RCC 7860 (cell line): ENCODE measurements at regions not wholly inside any gene's neighbourhood (a gene's known extent, or its start where the extent isn't known, plus 50 kb on each side); places are given as distances from the start of the nearest gene placed in this dataset.

Experiments used
- DNase-seq: peaks from one replicate; pipeline ENCODE4 v3.0.0-alpha.2; 2015; ENCODE audit warnings: low spot score
- FAIRE-seq: peaks from 2 replicates; lab custom pipeline; 2012; peaks lifted over from hg19 to GRCh38; lab: Jason Lieb, UNC

- DNase-seq (no peak), FAIRE-seq (no peak)
Observed at GRCh38 chr17:77881545-77881944, 77.0 kb upstream of the TNRC6C start.

GRCh38 chr17:77882040-77882439 is 76.5 kb upstream of the TNRC6C start:
- no peak for FAIRE-seq
- DNase-seq = no peak

- DNase-seq = no peak
- no peak for FAIRE-seq
Observed at GRCh38 chr17:77882481-77883212, 75.9 kb upstream of the TNRC6C start.

- no peak for FAIRE-seq
Observed at GRCh38 chr17:77883213-77883650, 75.3 kb upstream of the TNRC6C start.

GRCh38 chr17:77884019-77884418 is 74.5 kb upstream of the TNRC6C start:
- no peak for DNase-seq

More at GRCh38 chr17:77883213-77883650, 75.3 kb upstream of the TNRC6C start:
- no peak for DNase-seq

GRCh38 chr17:77884967-77885641 is 73.4 kb upstream of the TNRC6C start:
- DNase-seq (no peak), FAIRE-seq (no peak)

More at GRCh38 chr17:77884019-77884418, 74.5 kb upstream of the TNRC6C start:
- FAIRE-seq = no peak

- DNase-seq (no peak), FAIRE-seq (no peak)
Observed at GRCh38 chr17:77885678-77886386, 72.7 kb upstream of the TNRC6C start.

- DNase-seq (no peak), FAIRE-seq (no peak)
Observed at GRCh38 chr17:77886387-77886728, 72.1 kb upstream of the TNRC6C start.

- no peak for DNase-seq
- no peak for FAIRE-seq
Observed at GRCh38 chr17:77887110-77887463, 71.4 kb upstream of the TNRC6C start.

GRCh38 chr17:77887464-77888241 is 70.8 kb upstream of the TNRC6C start:
- FAIRE-seq = no peak
- DNase-seq = no peak

GRCh38 chr17:77888242-77889134 is 70.0 kb upstream of the TNRC6C start:
- DNase-seq (no peak), FAIRE-seq (no peak)

- DNase-seq (no peak), FAIRE-seq (no peak)
Observed at GRCh38 chr17:77889135-77889505, 69.4 kb upstream of the TNRC6C start.

GRCh38 chr17:77889866-77890760 is 68.4 kb upstream of the TNRC6C start:
- FAIRE-seq (no peak), DNase-seq (no peak)

GRCh38 chr17:77890771-77891170 is 67.7 kb upstream of the TNRC6C start:
- FAIRE-seq (no peak), DNase-seq (no peak)

- FAIRE-seq (no peak), DNase-seq (no peak)
Observed at GRCh38 chr17:77891602-77892001, 66.9 kb upstream of the TNRC6C start.

GRCh38 chr17:77892031-77892430 is 66.5 kb upstream of the TNRC6C start:
- FAIRE-seq = no peak
- no peak for DNase-seq

GRCh38 chr17:77892469-77893143 is 65.9 kb upstream of the TNRC6C start:
- no peak for FAIRE-seq
- no peak for DNase-seq

- no peak for FAIRE-seq
Observed at GRCh38 chr17:77893144-77894044, 65.1 kb upstream of the TNRC6C start.

More at GRCh38 chr17:77893144-77894044, 65.1 kb upstream of the TNRC6C start:
- no peak for DNase-seq
